BLaER1 treated with 17β-estradiol and CSF1 and Interleukin-3, amounts not matched to agents 10 nM and 100 nM (cell line): ENCODE measurements at regions not wholly inside any gene's neighbourhood (a gene's known extent, or its start where the extent isn't known, plus 50 kb on each side); places are given as distances from the start of the nearest gene placed in this dataset.

Source experiments
- H3K27ac ChIP-seq, 11 experiments: shearing (Covaris generic); formaldehyde crosslinking; 2 replicates each; pipeline ENCODE4 v1.8.1; 2022
- H3K27me3 ChIP-seq, 11 experiments: shearing (Covaris generic); formaldehyde crosslinking; 2 replicates each; pipeline ENCODE4 v1.8.1; 2022
- H3K36me3 ChIP-seq, 11 experiments: shearing (Covaris generic); formaldehyde crosslinking; 2 replicates each; pipeline ENCODE4 v1.8.1; 2022
- H3K4me1 ChIP-seq, 10 experiments: shearing (Covaris generic); formaldehyde crosslinking; 2 replicates each; pipeline ENCODE4 v1.8.1; 2022
- H3K4me2 ChIP-seq, 11 experiments: shearing (Covaris generic); formaldehyde crosslinking; 2 replicates each; pipeline ENCODE4 v1.8.1; 2022
- H3K4me3 ChIP-seq, 10 experiments: shearing (Covaris generic); formaldehyde crosslinking; 2 replicates each; pipeline ENCODE4 v1.8.1; 2022
- H3K9ac ChIP-seq, 11 experiments: shearing (Covaris generic); formaldehyde crosslinking; 2 replicates each; pipeline ENCODE4 v1.8.1; 2022
- H3K9me3 ChIP-seq, 11 experiments: shearing (Covaris generic); formaldehyde crosslinking; replicated peaks in 1 of 11; 2 replicates each; pipeline ENCODE4 v1.8.1; 2022
- H4K20me1 ChIP-seq, 11 experiments: shearing (Covaris generic); formaldehyde crosslinking; 2 replicates each; pipeline ENCODE4 v1.8.1; 2022
- Cebpa-rat ChIP-seq, 11 experiments: shearing (Covaris generic); IDR thresholded peaks; 2 replicates each; pipeline ENCODE4 v1.8.1; 2022

DNA sequence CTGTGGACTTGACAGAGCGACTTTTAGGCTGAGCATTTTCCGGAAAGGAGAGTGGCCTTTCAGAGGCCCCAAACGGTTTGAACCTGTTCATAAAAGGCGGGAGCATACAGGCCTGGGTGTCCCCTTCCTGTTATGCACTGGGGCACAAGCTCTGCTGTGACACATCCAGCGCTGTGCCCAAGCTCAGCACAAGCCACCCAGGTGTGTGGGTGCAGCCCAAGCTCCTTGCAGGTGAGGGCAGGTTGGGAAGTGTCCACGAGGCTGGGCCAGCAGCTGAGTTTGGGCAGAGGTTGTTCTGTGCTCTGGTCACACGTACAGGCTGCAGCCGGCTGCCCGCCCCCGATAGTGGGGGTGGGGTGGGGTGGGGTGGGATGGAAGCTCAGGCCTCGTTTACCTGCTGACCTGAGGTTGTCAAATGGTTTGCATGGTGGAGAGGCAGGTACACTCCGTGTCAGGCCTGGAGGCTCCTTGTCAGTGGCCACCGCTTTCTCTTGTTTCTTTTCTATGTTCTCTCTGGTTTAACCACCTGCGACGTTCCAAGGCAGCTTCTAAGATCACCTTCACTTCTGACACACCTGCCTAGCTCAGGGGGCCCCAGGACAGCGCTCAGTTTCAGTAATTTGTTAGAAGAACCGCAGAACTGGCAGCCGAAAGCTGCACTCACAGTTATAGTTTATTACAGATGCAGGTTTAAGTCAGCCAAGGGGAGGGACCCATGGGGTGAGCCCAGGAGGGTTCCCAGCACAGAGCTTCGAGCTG lies 194.7 kb upstream of the CIBAR2 start:
- H3K9ac ChIP-seq = peak overlapping the region in 7 of 11 experiments; percentile 22 to 87 (median 86); a peak in 9 of 22 replicates
- no peaks in the 10 kb centered on the region for H3K36me3 ChIP-seq
- H4K20me1 ChIP-seq = peaks cover 0 to 6% (median 0%) of the 10 kb centered on the region in 11 experiments; a peak in 2 of 22 replicates
- no peak for TF ChIP-seq Cebpa-rat (IDR thresholded peaks at IDR 0.05)
- H3K4me1 ChIP-seq = peaks cover 83 to 100% (median 97%) of the 10 kb centered on the region in 10 experiments
- peak overlapping the region; percentile 95 to 100 (median 98) for H3K4me2 ChIP-seq
- no peaks in the 10 kb centered on the region for H3K9me3 ChIP-seq
- H3K4me3 ChIP-seq = no peak overlapping the region; a peak in 1 of 20 replicates
- H3K27me3 ChIP-seq = peaks cover 0 to 9% (median 0%) of the 10 kb centered on the region in 11 experiments; a peak in 5 of 22 replicates
- peak overlapping the region; percentile 18 to 97 (median 89); a peak in 16 of 22 replicates for H3K27ac ChIP-seq

DNA sequence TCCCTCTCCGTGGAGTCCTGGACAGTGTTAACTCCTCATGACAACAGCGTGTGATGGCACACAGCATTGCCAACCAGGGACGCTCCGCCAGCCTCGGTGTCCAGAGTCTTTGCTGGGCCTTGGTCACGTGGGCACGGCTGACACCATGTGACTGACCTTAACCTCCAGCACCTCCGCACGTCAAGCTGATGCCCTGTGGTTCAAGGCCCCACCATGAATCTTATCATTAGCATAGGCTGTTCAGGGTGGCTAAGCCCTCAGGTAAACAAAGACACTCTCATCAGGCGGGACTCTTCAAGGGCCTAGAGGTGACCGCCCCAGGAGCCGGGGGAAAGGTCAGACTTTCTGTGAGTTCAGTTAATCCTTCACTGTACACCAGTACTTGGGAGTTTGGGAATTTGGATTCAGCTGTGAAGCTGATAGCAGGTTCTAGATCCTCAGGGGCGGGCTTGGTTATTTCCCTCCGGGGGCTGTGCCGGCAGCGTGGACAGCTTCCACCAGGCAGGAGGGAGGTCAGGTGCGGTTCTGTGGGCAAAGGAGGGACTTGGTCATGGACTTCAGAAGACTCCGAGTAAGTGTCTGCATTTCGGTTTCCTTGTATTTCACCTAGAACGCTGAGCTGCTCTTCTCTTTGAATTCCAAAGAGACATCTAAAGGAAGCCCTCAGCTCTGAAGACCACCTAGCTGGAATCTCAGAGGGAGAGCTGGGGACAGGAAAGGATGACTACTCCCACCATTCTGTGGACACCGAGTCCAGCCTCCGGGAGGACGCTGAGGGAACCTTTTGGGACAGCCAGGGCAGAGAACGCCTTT lies 195.5 kb upstream of the CIBAR2 start:
- Histone ChIP-seq H3K27ac (peak overlapping the region; percentile 30 to 97 (median 92); a peak in 20 of 22 replicates), H3K4me3 (peak overlapping the region in 5 of 10 experiments; percentile 9 to 64 (median 47); a peak in 7 of 20 replicates), H4K20me1 (peaks cover 0 to 9% (median 0%) of the 10 kb centered on the region in 11 experiments; a peak in 2 of 22 replicates), H3K36me3 (no peaks in the 10 kb centered on the region), H3K4me2 (peak overlapping the region; percentile 95 to 100 (median 98)), H3K4me1 (peaks cover 91 to 100% (median 97%) of the 10 kb centered on the region in 10 experiments), H3K27me3 (peaks cover 0 to 17% (median 0%) of the 10 kb centered on the region in 11 experiments; a peak in 5 of 22 replicates), H3K9ac (peak overlapping the region; percentile 10 to 87 (median 84); a peak in 20 of 22 replicates), H3K9me3 (no peaks in the 10 kb centered on the region)
- no peak for TF ChIP-seq Cebpa-rat (IDR thresholded peaks at IDR 0.05)

DNA sequence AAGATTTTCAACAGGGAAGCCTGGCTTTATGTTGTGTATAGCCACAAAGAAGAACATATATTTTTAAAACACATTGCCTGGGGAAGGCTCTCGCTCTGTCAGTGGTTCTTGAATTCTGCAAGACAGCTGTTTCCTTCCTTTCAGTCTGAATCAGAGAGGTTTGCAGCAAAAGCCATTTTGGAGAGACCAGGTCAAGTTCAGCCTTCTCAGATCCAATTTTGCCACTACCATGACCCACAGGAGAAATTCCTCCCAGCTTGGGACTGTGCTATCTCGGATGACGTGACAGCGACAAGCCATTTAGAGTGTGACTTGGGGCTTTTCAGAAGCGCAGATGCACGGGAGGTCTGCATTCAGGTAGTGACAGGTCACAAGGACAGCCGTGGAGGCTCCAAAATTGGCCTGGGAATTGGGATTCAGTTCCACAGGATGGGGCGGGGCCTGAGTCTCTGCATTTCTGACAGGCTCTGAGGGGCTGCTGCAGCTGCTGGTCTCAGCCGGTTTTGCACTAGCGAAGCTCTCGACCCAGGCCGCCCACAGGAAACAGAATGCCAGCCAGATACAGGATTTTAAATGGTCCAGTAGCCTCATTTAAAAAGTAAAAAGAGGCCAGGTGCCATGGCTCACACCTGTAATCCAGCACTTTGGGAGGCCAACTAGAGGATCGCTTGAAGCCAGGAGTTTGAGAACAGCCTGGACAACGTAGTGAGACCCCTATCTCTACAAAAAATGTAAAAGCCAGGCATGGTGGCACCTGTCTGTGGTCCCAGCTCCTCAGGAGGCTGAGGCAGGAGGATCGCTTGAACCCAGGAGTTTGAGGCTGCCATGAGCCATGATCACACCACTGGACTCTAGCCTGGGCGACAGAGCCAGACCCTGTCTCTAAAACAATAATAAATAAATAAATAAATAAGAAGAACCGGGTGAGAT lies 196.6 kb upstream of the CIBAR2 start:
- peak overlapping the region; percentile 6 to 97 (median 92); a peak in 20 of 22 replicates for H3K27ac ChIP-seq
- H3K4me2 ChIP-seq = peak overlapping the region; percentile 95 to 100 (median 98)
- H3K9me3 ChIP-seq = no peaks in the 10 kb centered on the region
- peaks cover 0 to 21% (median 0%) of the 10 kb centered on the region in 11 experiments; a peak in 5 of 22 replicates for H3K27me3 ChIP-seq
- H3K4me3 ChIP-seq = peak overlapping the region in 9 of 10 experiments; percentile 2 to 64 (median 40); a peak in 12 of 20 replicates
- TF ChIP-seq Cebpa-rat (IDR thresholded peaks at IDR 0.05) = no peak
- H3K4me1 ChIP-seq = peaks cover 96 to 100% (median 98%) of the 10 kb centered on the region in 10 experiments
- H3K36me3 ChIP-seq = no peaks in the 10 kb centered on the region
- H3K9ac ChIP-seq = peak overlapping the region; percentile 35 to 87 (median 84); a peak in 19 of 22 replicates
- H4K20me1 ChIP-seq = peaks cover 0 to 9% (median 0%) of the 10 kb centered on the region in 11 experiments; a peak in 2 of 22 replicates

DNA sequence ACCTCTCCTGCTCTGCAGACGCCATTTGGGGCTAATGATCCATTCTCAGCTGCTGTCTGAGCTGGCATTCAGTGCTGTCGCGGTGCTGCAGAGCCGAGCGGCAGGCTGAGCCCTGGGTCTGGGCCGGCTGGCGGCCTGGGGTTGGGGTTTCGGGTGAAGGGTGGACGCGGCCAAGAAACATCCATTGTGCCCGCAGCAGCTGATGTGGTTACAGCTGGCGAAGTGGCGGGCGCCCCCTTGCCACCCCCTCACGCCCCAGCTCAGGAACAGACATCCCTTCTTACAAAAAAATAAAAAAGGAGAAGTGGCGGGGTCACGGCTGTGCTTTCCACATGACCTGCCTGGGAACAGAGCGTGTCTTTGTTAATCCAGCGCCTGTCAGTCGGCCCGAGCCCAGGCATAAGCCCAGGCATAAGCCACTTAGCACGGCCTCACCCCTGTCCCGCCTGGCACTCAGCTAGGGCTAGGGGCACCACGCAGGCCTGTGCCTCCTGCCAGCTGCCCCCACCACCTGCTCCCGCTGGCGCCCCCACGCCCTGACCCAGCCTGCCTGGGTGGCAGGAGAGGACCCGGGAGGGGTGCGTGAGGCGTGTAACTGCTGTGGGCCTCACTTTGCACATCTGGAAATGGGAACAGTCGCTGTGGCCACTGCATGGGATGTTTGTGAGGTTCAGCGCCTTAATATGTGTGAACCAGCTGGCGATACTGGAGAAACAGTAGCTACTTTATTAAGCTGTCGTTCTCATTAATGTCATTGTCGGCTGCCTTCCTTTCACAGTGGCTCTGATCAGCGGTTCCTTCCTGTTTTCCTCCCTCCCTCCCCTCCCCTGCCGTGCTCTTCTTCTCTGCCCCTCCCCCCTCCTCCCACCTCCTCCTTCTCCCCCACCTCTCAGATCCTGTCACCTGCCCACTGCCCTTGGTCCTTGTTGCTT lies 197.7 kb upstream of the CIBAR2 start:
- H3K27ac ChIP-seq = peak overlapping the region; percentile 72 to 97 (median 92); a peak in 21 of 22 replicates
- peak overlapping the region; percentile 16 to 64 (median 48); a peak in 16 of 20 replicates for H3K4me3 ChIP-seq
- peaks cover 95 to 100% (median 98%) of the 10 kb centered on the region in 10 experiments for H3K4me1 ChIP-seq
- TF ChIP-seq Cebpa-rat (IDR thresholded peaks at IDR 0.05) = no peak
- H3K4me2 ChIP-seq = peak overlapping the region; percentile 95 to 100 (median 98)
- H3K9ac ChIP-seq = peak overlapping the region; percentile 69 to 87 (median 84)
- H3K9me3 ChIP-seq = no peaks in the 10 kb centered on the region
- H3K36me3 ChIP-seq = no peaks in the 10 kb centered on the region
- peaks cover 0 to 25% (median 0%) of the 10 kb centered on the region in 11 experiments; a peak in 5 of 22 replicates for H3K27me3 ChIP-seq
- H4K20me1 ChIP-seq = peaks cover 0 to 9% (median 0%) of the 10 kb centered on the region in 11 experiments; a peak in 2 of 22 replicates

DNA sequence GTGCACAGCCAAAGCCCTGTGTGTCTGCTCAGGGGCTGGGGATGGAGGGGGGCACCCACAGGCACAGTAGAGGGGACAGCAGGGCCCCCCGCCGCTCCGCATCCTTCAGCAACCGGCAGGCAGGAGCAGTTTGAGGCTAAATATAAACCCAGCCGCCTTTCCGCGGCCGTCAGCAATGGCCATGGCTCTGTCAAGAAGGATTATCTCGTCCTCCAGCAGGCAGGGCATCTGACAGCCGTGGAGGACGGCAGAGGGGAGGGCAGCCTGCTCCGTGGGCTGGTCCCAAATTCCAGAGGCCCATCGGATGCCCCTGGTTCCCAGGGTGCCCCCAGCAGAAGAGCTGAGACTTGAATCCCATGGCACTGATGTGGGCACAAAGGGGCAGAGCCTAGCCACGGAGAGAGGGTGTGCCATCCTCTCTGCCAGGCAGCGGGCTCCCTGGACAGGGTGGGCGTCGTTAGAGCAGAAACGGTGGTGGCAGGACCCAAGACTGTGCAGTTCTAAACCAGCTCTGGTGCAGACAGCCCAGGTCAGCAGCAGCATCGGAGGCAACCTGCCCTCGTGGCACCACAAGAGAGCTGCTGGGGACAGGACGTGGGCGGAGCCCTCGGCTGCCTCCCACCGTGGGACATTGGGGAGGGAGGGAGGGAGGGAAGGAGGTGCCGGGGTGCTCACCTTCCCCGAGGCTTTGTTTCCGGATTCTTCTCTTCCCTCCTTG lies 198.8 kb upstream of the CIBAR2 start:
- TF ChIP-seq Cebpa-rat (IDR thresholded peaks at IDR 0.05) = no peak
- Histone ChIP-seq H3K36me3 (no peaks in the 10 kb centered on the region), H4K20me1 (peaks cover 0 to 9% (median 0%) of the 10 kb centered on the region in 11 experiments; a peak in 2 of 22 replicates), H3K4me3 (peak overlapping the region in 3 of 10 experiments; percentile 10 to 44 (median 41); a peak in 1 of 20 replicates), H3K27ac (peak overlapping the region in 8 of 11 experiments; percentile 55 to 97 (median 81); a peak in 16 of 22 replicates), H3K4me1 (peaks cover 85 to 99% (median 97%) of the 10 kb centered on the region in 10 experiments), H3K9me3 (no peaks in the 10 kb centered on the region), H3K27me3 (peaks cover 0 to 25% (median 0%) of the 10 kb centered on the region in 11 experiments; a peak in 5 of 22 replicates), H3K4me2 (peak overlapping the region; percentile 88 to 100 (median 98)), H3K9ac (peak overlapping the region in 8 of 11 experiments; percentile 41 to 79 (median 69); a peak in 15 of 22 replicates)

DNA sequence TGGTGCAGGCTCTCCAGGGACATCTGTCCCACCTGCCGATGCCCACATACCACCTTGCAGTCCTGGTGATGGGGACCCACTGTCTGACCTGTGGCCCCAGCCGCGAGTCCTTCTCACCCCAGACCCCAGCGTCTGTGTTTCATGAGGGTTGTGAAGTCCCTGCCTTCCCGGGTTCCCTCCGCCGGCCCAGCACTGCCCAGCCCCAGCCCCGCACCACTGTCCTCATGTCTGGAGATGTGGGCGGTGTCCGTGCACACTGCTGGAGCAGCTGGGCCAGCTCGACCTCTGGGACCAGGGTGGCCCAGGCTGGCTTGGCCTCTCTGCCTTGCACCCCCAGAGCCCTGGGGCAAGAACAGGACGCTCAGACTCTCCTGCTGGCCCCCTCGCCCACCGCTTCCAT lies 199.5 kb upstream of the CIBAR2 start:
- Histone ChIP-seq H3K9me3 (no peaks in the 10 kb centered on the region), H3K4me1 (peaks cover 78 to 99% (median 97%) of the 10 kb centered on the region in 10 experiments), H3K4me3 (peak overlapping the region in 3 of 10 experiments; percentile 1 to 35 (median 21); a peak in 2 of 20 replicates), H3K36me3 (no peaks in the 10 kb centered on the region), H3K27me3 (peaks cover 0 to 25% (median 0%) of the 10 kb centered on the region in 11 experiments; a peak in 5 of 22 replicates), H3K4me2 (peak overlapping the region; percentile 88 to 100 (median 98)), H4K20me1 (peaks cover 0 to 9% (median 0%) of the 10 kb centered on the region in 11 experiments; a peak in 2 of 22 replicates), H3K9ac (peak overlapping the region in 8 of 11 experiments; percentile 23 to 79 (median 72); a peak in 15 of 22 replicates), H3K27ac (peak overlapping the region in 7 of 11 experiments; percentile 1 to 97 (median 68); a peak in 9 of 22 replicates)
- TF ChIP-seq Cebpa-rat (IDR thresholded peaks at IDR 0.05) = no peak
